HG03135 (cell line): ENCODE measurements at regions not wholly inside any gene's neighbourhood (a gene's known extent, or its start where the extent isn't known, plus 50 kb on each side); places are given as distances from the start of the nearest gene placed in this dataset.
"Not testable (repeated sequence)": the region's sequence is repeated elsewhere in the genome, so short reads cannot be mapped to it uniquely, and the experiment has no call there.

Experiments
- ATAC-seq: cut with Tn5 transposase; IDR thresholded peaks from one replicate; pipeline ENCODE4 v1.9.1; 2021; ENCODE audit warnings: mild to moderate bottlenecking, moderate library complexity; ENCODE audit not compliant: unreplicated experiment

DNA sequence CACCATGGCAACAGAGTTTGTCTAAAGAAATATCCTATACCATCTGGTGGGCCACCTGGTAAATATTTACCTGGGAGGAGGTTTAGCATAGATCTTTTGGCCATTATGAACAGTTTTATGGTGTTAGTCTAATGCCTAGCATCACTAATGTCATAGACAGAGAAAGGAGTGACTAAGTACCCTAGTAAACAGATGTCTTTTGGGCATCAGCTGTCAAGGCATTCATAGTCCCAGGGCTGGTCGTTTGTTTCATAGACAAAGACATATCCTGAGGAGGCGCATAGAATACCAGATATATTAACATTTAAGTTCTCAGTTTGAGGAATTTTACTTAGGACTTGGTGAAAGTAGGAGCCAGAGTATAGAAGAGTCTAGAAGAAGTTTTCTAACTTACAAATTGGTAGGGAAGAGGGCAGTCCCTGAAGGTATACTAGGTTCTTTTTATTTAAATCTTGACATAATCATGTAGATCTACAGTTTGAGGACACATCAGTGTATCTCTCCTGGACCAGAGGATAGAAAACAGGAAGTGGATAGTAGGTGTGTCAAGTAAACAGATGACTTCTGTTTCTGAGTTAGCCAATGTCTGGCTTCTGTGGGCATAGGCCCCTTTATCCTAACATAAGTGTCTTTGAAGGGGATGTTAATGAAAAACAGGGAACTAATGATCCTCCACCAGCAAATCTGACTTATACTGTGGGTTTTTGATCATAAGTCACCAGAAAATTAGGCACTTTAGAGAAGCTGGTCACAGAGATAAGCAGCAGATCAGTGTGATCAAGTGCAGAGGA is 105.0 kb upstream of the PRSS3 start:
- no peak for ATAC-seq

- no peak for ATAC-seq
Observed at GRCh38 chr9:33695299-33695698, 100.1 kb upstream of the PRSS3 start.

- ATAC-seq: no peak
Observed at GRCh38 chr9:33695856-33696255, 99.5 kb upstream of the PRSS3 start.

DNA sequence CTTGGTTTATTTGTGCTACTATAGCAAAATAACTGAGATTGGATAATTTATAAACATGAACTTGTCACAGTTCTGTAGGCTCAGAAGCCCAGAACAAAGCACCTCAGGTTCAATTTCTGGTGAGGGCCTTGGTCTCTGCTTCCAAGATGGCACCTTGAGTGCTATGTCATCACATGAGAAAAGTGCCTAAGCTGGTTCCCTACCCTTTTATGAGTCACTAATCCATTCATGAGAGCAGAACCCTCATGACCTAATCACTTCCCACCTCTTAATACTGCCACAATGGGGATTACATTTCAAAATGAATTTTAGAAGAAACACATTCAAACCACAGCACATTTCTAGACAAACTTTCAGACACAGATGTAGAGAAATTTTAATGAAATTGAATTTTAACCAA is 98.2 kb upstream of the PRSS3 start:
- ATAC-seq: no peak

GRCh38 chr9:33698267-33698666 is 97.1 kb upstream of the PRSS3 start:
- ATAC-seq: no peak

DNA sequence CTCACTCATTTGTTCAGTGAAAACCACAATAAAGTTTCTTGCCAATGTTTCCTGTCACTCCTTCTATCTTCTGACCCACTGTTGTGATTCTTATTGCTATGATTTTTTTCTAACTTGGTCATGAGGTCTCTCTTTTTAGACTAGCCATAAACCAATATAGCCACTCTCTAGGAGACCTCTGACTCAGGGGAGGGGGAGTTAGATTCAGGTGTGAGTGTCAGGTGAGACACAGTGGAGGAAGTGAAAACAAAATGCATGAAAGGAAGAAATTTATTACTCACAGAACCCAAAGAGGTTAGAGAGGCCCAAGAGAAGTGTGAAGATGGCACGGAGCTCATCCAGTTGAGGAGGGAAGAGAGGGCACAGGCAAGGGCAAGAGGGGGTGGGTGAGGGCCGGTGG is 94.4 kb upstream of the PRSS3 start:
- ATAC-seq: not testable (repeated sequence)

- ATAC-seq: no peak
Observed at GRCh38 chr9:33703430-33704102, 91.8 kb upstream of the PRSS3 start.

GRCh38 chr9:33705440-33705839 is 89.9 kb upstream of the PRSS3 start:
- ATAC-seq: not testable (repeated sequence)

- ATAC-seq: no peak
Observed at GRCh38 chr9:33708441-33708840, 86.9 kb upstream of the PRSS3 start.

GRCh38 chr9:33709269-33709668 is 86.1 kb upstream of the PRSS3 start:
- ATAC-seq: no peak

- not testable (repeated sequence) for ATAC-seq
Observed at GRCh38 chr9:33711418-33711817, 83.9 kb upstream of the PRSS3 start.

- no peak for ATAC-seq
Observed at GRCh38 chr9:33714989-33715388, 80.4 kb upstream of the PRSS3 start.

DNA sequence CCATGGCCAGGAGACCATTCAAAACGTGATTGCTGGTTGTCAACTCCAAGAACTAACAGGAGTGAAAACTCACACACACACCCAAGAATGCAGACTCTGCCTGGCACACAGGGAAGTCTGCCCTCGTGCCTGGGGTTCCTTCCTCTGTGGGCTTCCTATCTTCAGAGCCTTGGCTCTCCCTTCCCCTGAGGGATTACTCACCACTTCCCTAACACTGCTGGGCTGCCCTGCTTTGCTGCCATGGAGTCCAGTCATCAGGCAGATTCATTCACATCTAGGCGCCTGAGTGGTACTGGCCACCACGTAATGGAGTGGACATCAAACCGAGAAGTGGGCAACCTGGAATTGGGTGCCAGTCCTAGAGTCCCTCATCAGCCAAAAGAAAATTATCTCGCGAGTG is 76.4 kb upstream of the PRSS3 start:
- no peak for ATAC-seq

- peak; percentile 54 for ATAC-seq
Observed at GRCh38 chr9:33719581-33720374, 75.6 kb upstream of the PRSS3 start.

GRCh38 chr9:33721674-33722358 is 73.5 kb upstream of the PRSS3 start:
- ATAC-seq: peak; percentile 58

- no peak for ATAC-seq
Observed at GRCh38 chr9:33722359-33722675, 73.0 kb upstream of the PRSS3 start.

GRCh38 chr9:33728613-33729012 is 66.7 kb upstream of the PRSS3 start:
- no peak for ATAC-seq

GRCh38 chr9:33731142-33731541 is 64.2 kb upstream of the PRSS3 start:
- ATAC-seq: no peak

DNA sequence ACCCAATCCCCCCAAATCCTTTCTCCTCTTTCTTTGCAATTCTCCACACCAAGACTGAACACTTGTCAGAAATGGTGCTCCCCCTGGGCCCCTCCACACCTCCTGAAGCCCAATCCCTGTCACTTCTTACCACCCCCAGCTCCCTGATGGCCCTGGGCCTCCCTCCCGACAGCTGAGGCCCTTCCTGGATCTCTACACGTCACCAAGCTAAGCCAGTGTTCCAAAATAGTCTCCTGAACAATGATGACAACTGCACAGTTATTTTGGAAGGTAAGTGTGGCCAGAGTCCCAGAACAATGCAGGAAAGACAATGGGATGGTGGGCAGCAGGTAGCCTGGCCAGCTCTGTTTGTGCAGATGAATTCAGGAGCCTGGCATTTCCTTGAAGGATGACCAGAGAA is 63.7 kb upstream of the PRSS3 start:
- ATAC-seq: no peak

- ATAC-seq: not testable (repeated sequence)
Observed at GRCh38 chr9:33734247-33734940, 61.0 kb upstream of the PRSS3 start.
